H9 (cell line): ENCODE measurements at regions not wholly inside any gene's neighbourhood (a gene's known extent, or its start where the extent isn't known, plus 50 kb on each side); places are given as distances from the start of the nearest gene placed in this dataset.

Source experiments
- DNase-seq: peaks from one replicate; pipeline ENCODE4 v3.0.0-alpha.2; 2017
- H2AFZ ChIP-seq: one replicate; pipeline ENCODE4 v1.6.1; 2013; ENCODE audit warnings: mild to moderate bottlenecking, low read length, control low read depth, moderate library complexity
- H2AK5ac ChIP-seq: 2 replicates; pipeline ENCODE4 v1.6.1; 2013; ENCODE audit warnings: low read length, control low read depth, mixed read lengths; ENCODE audit not compliant: insufficient read length
- H2BK120ac ChIP-seq: one replicate; pipeline ENCODE4 v1.6.1; 2013; ENCODE audit warnings: low read depth, mild to moderate bottlenecking, low read length, control low read depth, inconsistent platforms; ENCODE audit not compliant: poor library complexity, severe bottlenecking
- H2BK12ac ChIP-seq: 2 replicates; pipeline ENCODE4 v1.6.1; 2013; ENCODE audit warnings: low read length, control low read depth, mixed read lengths, low read depth; ENCODE audit not compliant: insufficient read length
- H2BK15ac ChIP-seq: 2 replicates; pipeline ENCODE4 v1.6.1; 2013; ENCODE audit warnings: low read depth, low read length, control low read depth
- H2BK20ac ChIP-seq: one replicate; pipeline ENCODE4 v1.6.1; 2013; ENCODE audit warnings: low read depth, mild to moderate bottlenecking, low read length, control low read depth, inconsistent platforms; ENCODE audit not compliant: poor library complexity, severe bottlenecking
- H2BK5ac ChIP-seq: 2 replicates; pipeline ENCODE4 v1.6.1; 2013; ENCODE audit warnings: low read length, control low read depth, mixed read lengths; ENCODE audit not compliant: insufficient read length
- H3K14ac ChIP-seq: 2 replicates; pipeline ENCODE4 v1.6.1; 2013; ENCODE audit warnings: low read length, control low read depth; ENCODE audit not compliant: insufficient read depth
- H3K18ac ChIP-seq: 2 replicates; pipeline ENCODE4 v1.6.1; 2013; ENCODE audit warnings: low read depth, mild to moderate bottlenecking, mixed read lengths, low read length, control low read depth; ENCODE audit not compliant: insufficient read length
- H3K23ac ChIP-seq: 2 replicates; pipeline ENCODE4 v1.6.1; 2013; ENCODE audit warnings: low read length, control low read depth, mixed read lengths, low read depth; ENCODE audit not compliant: insufficient read length
- H3K23me2 ChIP-seq: 2 replicates; pipeline ENCODE4 v1.6.1; 2013; ENCODE audit warnings: low read depth, mild to moderate bottlenecking, mixed read lengths, low read length, control low read depth; ENCODE audit not compliant: insufficient read length, poor library complexity, severe bottlenecking
- H3K27ac ChIP-seq: 2 replicates; pipeline ENCODE4 v1.5.1; 2013; ENCODE audit warnings: low read length, control low read depth, mixed read lengths, low read depth; ENCODE audit not compliant: insufficient read length
- H3K27me3 ChIP-seq: 2 replicates; pipeline ENCODE4 v1.6.1; 2013; ENCODE audit warnings: low read length, control low read depth, inconsistent platforms; ENCODE audit not compliant: insufficient read depth
- H3K4ac ChIP-seq: 2 replicates; pipeline ENCODE4 v1.6.1; 2013; ENCODE audit warnings: low read depth, mild to moderate bottlenecking, control low read depth, inconsistent platforms, low read length, moderate library complexity
- H3K4me1 ChIP-seq: 2 replicates; pipeline ENCODE4 v1.6.1; 2013; ENCODE audit warnings: low read length, control low read depth, inconsistent platforms; ENCODE audit not compliant: insufficient read depth
- H3K4me2 ChIP-seq: 2 replicates; pipeline ENCODE4 v1.6.1; 2013; ENCODE audit warnings: low read length, control low read depth, mixed read lengths; ENCODE audit not compliant: insufficient read length, insufficient read depth
- H3K56ac ChIP-seq: 2 replicates; pipeline ENCODE4 v1.6.1; 2013; ENCODE audit warnings: low read depth, mild to moderate bottlenecking, mixed read lengths, low read length, control low read depth; ENCODE audit not compliant: insufficient read length
- H3K79me1 ChIP-seq: 2 replicates; pipeline ENCODE4 v1.6.1; 2013; ENCODE audit warnings: low read depth, mild to moderate bottlenecking, moderate library complexity, low read length, control low read depth, inconsistent platforms; ENCODE audit not compliant: insufficient read depth, poor library complexity, severe bottlenecking
- H3K79me2 ChIP-seq: 2 replicates; pipeline ENCODE4 v1.6.1; 2013; ENCODE audit warnings: low read length, control low read depth, inconsistent platforms; ENCODE audit not compliant: insufficient read depth
- H3K9ac ChIP-seq: 2 replicates; pipeline ENCODE4 v1.6.1; 2013; ENCODE audit warnings: low read length, control low read depth, mixed read lengths; ENCODE audit not compliant: insufficient read length; ENCODE audit errors: extremely low read depth
- H3K9me3 ChIP-seq: one replicate; pipeline ENCODE4 v1.6.1; 2013; ENCODE audit warnings: low read depth, low read length, inconsistent platforms; ENCODE audit not compliant: control insufficient read depth
- H3T11ph ChIP-seq: one replicate; pipeline ENCODE4 v1.6.1; 2013; ENCODE audit warnings: mild to moderate bottlenecking, low read length, control low read depth, inconsistent platforms
- H4K20me1 ChIP-seq: one replicate; pipeline ENCODE4 v1.6.1; 2013; ENCODE audit not compliant: control insufficient read depth, insufficient read length, insufficient read depth
- H4K5ac ChIP-seq: 2 replicates; pipeline ENCODE4 v1.6.1; 2013; ENCODE audit warnings: low read depth, mild to moderate bottlenecking, mixed read lengths, low read length, control low read depth; ENCODE audit not compliant: insufficient read length
- H4K8ac ChIP-seq: replicated peaks from 2 replicates; pipeline ENCODE4 v1.6.1; 2013; ENCODE audit warnings: low read length, control low read depth, mixed read lengths, low read depth; ENCODE audit not compliant: insufficient read length
- H4K91ac ChIP-seq: 2 replicates; pipeline ENCODE4 v1.6.1; 2013; ENCODE audit warnings: low read depth, mild to moderate bottlenecking, moderate library complexity, mixed read lengths, low read length, control low read depth; ENCODE audit not compliant: insufficient read length
- H3K27ac Mint-ChIP-seq, 3 experiments: 2 replicates in 2 of 3; 3 replicates in 1 of 3; pipeline ENCODE4 v1.8.0; 2020 to 2021; ENCODE audit warnings: mixed read lengths in 3 of 3, mild to moderate bottlenecking in 1 of 3, moderate library complexity in 1 of 3
- H3K27me3 Mint-ChIP-seq: 2 replicates; pipeline ENCODE4 v1.8.0; 2021; ENCODE audit warnings: low read depth, mild to moderate bottlenecking, moderate library complexity, mixed read lengths
- H3K36me3 Mint-ChIP-seq, 3 experiments: 2 replicates in 2 of 3; 3 replicates in 1 of 3; pipeline ENCODE4 v1.8.0; 2020 to 2021; ENCODE audit warnings: low read depth in 3 of 3, mixed read lengths in 3 of 3; ENCODE audit not compliant: insufficient read depth in 1 of 3
- H3K4me1 Mint-ChIP-seq, 2 experiments: 2 replicates each; pipeline ENCODE4 v1.8.0; 2020; ENCODE audit warnings: mixed read lengths in 2 of 2
- H3K4me3 Mint-ChIP-seq, 2 experiments: 2 replicates in 1 of 2; 3 replicates in 1 of 2; pipeline ENCODE4 v1.8.0; 2020 to 2021; ENCODE audit warnings: mild to moderate bottlenecking in 2 of 2, mixed read lengths in 2 of 2, moderate library complexity in 1 of 2
- H3K9me3 Mint-ChIP-seq, 2 experiments: 2 replicates in 1 of 2; 3 replicates in 1 of 2; pipeline ENCODE4 v1.8.0; 2020; ENCODE audit warnings: mild to moderate bottlenecking in 2 of 2, mixed read lengths in 2 of 2, moderate library complexity in 1 of 2
- CTCF ChIP-seq: fragments of 200-600 bp; sonication (generic); conservative IDR thresholded peaks from 3 replicates; pipeline ENCODE4 v1.8.0; 2021; ENCODE audit warnings: antibody characterized with exemption, mild to moderate bottlenecking

- Histone ChIP-seq H2BK5ac (no peak overlapping the region), H2BK12ac (no peak overlapping the region), H4K20me1 (no peaks in the 10 kb centered on the region), H3K14ac (no peak overlapping the region), H3K23me2 (no peaks in the 10 kb centered on the region), H3K4me2 (no peak overlapping the region), H3K79me1 (no peaks in the 10 kb centered on the region), H2BK120ac (no peak overlapping the region), H3K27ac (no peak overlapping the region), H3K9me3 (no peaks in the 10 kb centered on the region), H3K9ac (no peak overlapping the region), H3K4ac (no peak overlapping the region), H3K23ac (no peak overlapping the region), H3K79me2 (no peaks in the 10 kb centered on the region), H2BK20ac (no peak overlapping the region), H4K5ac (no peak overlapping the region), H3K4me1 (no peaks in the 10 kb centered on the region), H3K18ac (no peak overlapping the region), H4K8ac (no peak overlapping the region), H4K91ac (no peak overlapping the region), H2BK15ac (no peak overlapping the region), H3K27me3 (no peaks in the 10 kb centered on the region), H2AFZ (no peak overlapping the region), H3T11ph (no peak overlapping the region), H3K56ac (no peak overlapping the region), H2AK5ac (no peak overlapping the region)
- peaks cover 15 to 24% of the 10 kb centered on the region in 2 experiments for H3K9me3 Mint-ChIP-seq
- peaks cover 7% of the 10 kb centered on the region in 2 experiments for H3K4me1 Mint-ChIP-seq
- TF ChIP-seq CTCF, result no peak
- no peak for DNase-seq
- H3K27me3 Mint-ChIP-seq, result no peaks in the 10 kb centered on the region
- H3K4me3 Mint-ChIP-seq, result no peak overlapping the region
- peaks cover 0 to 8% (median 6%) of the 10 kb centered on the region in 3 experiments; a peak in 3 of 7 replicates for H3K36me3 Mint-ChIP-seq
- no peak overlapping the region for H3K27ac Mint-ChIP-seq
Measured at GRCh38 chr10:36303896-36304295, 661.8 kb upstream of the FZD8 start.
